ENCODE measurements at regions not wholly inside any gene's neighbourhood (a gene's known extent, or its start where the extent isn't known, plus 50 kb on each side); places are given as distances from the start of the nearest gene placed in this dataset.

GRCh38 chr20:48564982-48565539 is 262.7 kb downstream of the PREX1 start:
- TF ChIP-seq CTCF (IDR thresholded peaks at IDR 0.05; ENCODE audit: low read depth, low read length, poor library complexity, severe bottlenecking) (no peak), EZH2phosphoT487 (IDR thresholded peaks at IDR 0.05; ENCODE audit: borderline replicate concordance, low read length) (no peak)
